H1 (cell line): ENCODE measurements at regions not wholly inside any gene's neighbourhood (a gene's known extent, or its start where the extent isn't known, plus 50 kb on each side); places are given as distances from the start of the nearest gene placed in this dataset.

Source experiments
- CTCF ChIA-PET: fragments of 300-600 bp; sonication (Branson Sonifier 250); formaldehyde crosslinking; loops from one replicate; lab custom pipeline; 2021; ENCODE audit not compliant: partially characterized antibody; lab: Charles Lee
- POLR2A ChIA-PET: fragments of 300-600 bp; sonication (Branson Sonifier 250); formaldehyde crosslinking; loops from one replicate; lab custom pipeline; 2021; ENCODE audit warnings: inconsistent platforms; ENCODE audit not compliant: partially characterized antibody; lab: Charles Lee
- DNase-seq, 2 experiments: peaks; one replicate each; pipeline versions ENCODE4 v3.0.0 to v3.0.0-alpha.2; 2010 to 2022; ENCODE audit warnings: low spot score in 2 of 2, low read depth in 1 of 2, mixed read lengths in 1 of 2
- FAIRE-seq: peaks from 2 replicates; lab custom pipeline; 2011; peaks lifted over from hg19 to GRCh38; lab: Jason Lieb, UNC
- H2AFZ ChIP-seq: 2 replicates; pipeline ENCODE4 v1.8.1; 2012; ENCODE audit warnings: low read length, inconsistent platforms
- H2AK5ac ChIP-seq: 2 replicates; pipeline ENCODE4 v1.6.1; 2013; ENCODE audit warnings: low read depth, low read length
- H2BK120ac ChIP-seq: replicated peaks from 2 replicates; pipeline ENCODE3; 2013; ENCODE audit warnings: low read depth, low read length, inconsistent platforms
- H2BK12ac ChIP-seq: 2 replicates; pipeline ENCODE4 v1.6.1; 2013; ENCODE audit warnings: low read depth, low read length
- H2BK15ac ChIP-seq: 2 replicates; pipeline ENCODE4 v1.6.1; 2013; ENCODE audit warnings: low read length
- H2BK20ac ChIP-seq: 2 replicates; pipeline ENCODE4 v1.6.1; 2013; ENCODE audit warnings: low read length
- H2BK5ac ChIP-seq: 2 replicates; pipeline ENCODE4 v1.6.1; 2013; ENCODE audit warnings: low read depth, low read length
- H3K14ac ChIP-seq: 2 replicates; pipeline ENCODE4 v1.6.1; 2013; ENCODE audit warnings: inconsistent platforms; ENCODE audit not compliant: insufficient read length
- H3K18ac ChIP-seq: 2 replicates; pipeline ENCODE4 v1.6.1; 2013; ENCODE audit warnings: low read length; ENCODE audit errors: extremely low read depth
- H3K23ac ChIP-seq: 2 replicates; pipeline ENCODE4 v1.6.1; 2013; ENCODE audit warnings: inconsistent platforms; ENCODE audit not compliant: insufficient read length
- H3K23me2 ChIP-seq: 2 replicates; pipeline ENCODE4 v1.6.1; 2013; ENCODE audit warnings: low read depth, low read length
- H3K27ac ChIP-seq: 2 replicates; pipeline ENCODE4 v1.6.1; 2011; ENCODE audit warnings: low read depth, low read length, inconsistent platforms
- H3K27me3 ChIP-seq, 4 experiments: replicated peaks in 1 of 4; 1 replicate in 1 of 4; 2 replicates in 3 of 4; pipeline versions ENCODE4 v1.6.1 to v1.8.1; 2011 to 2013; ENCODE audit warnings: low read length in 3 of 4, mild to moderate bottlenecking in 3 of 4, inconsistent platforms in 2 of 4, mixed read lengths in 2 of 4, moderate library complexity in 1 of 4; ENCODE audit not compliant: control insufficient read depth in 3 of 4, insufficient read depth in 3 of 4; ENCODE audit errors: extremely low read depth in 1 of 4
- H3K36me3 ChIP-seq, 4 experiments: 2 replicates each; pipeline versions ENCODE4 v1.6.1 to v1.8.1; 2011 to 2013; ENCODE audit warnings: mild to moderate bottlenecking in 4 of 4, low read length in 3 of 4, moderate library complexity in 2 of 4, control low read depth in 1 of 4, inconsistent platforms in 1 of 4; ENCODE audit not compliant: insufficient read depth in 4 of 4, control insufficient read depth in 2 of 4
- H3K4ac ChIP-seq: replicated peaks from 2 replicates; pipeline ENCODE3; 2013; ENCODE audit warnings: low read length, low read depth, mixed read lengths, inconsistent platforms; ENCODE audit not compliant: insufficient read length
- H3K4me1 ChIP-seq, 4 experiments: replicated peaks in 1 of 4; 1 replicate in 1 of 4; 2 replicates in 3 of 4; pipeline versions ENCODE4 v1.6.1 to v1.8.1; 2011 to 2013; ENCODE audit warnings: low read length in 3 of 4, inconsistent platforms in 2 of 4, mixed read lengths in 1 of 4; ENCODE audit not compliant: insufficient read depth in 4 of 4, control insufficient read depth in 3 of 4
- H3K4me2 ChIP-seq, 2 experiments: 2 replicates each; pipeline versions ENCODE4 v1.6.1 to v1.8.1; 2011 to 2013; ENCODE audit warnings: low read depth in 2 of 2, low read length in 2 of 2, control low read depth in 1 of 2, inconsistent platforms in 1 of 2, mild to moderate bottlenecking in 1 of 2; ENCODE audit not compliant: insufficient read depth in 1 of 2
- H3K4me3 ChIP-seq, 4 experiments: fragments of 200-600, 300-600 bp in 1 of 4; sonication (generic), shearing (Covaris generic), sonication (Bioruptor Twin) in 1 of 4; 2 replicates each; pipeline versions ENCODE4 v1.5.1 to v1.8.1; 2011 to 2016; ENCODE audit warnings: low read length in 4 of 4, low read depth in 3 of 4, control low read depth in 2 of 4, inconsistent platforms in 2 of 4, mild to moderate bottlenecking in 2 of 4, mixed read lengths in 1 of 4, moderate library complexity in 1 of 4; ENCODE audit not compliant: insufficient read depth in 2 of 4; ENCODE audit errors: extremely low read depth in 1 of 4
- H3K56ac ChIP-seq: replicated peaks from 2 replicates; pipeline ENCODE3; 2013; ENCODE audit warnings: low read depth, mild to moderate bottlenecking, mixed read lengths, low read length, inconsistent platforms; ENCODE audit not compliant: insufficient read length
- H3K79me1 ChIP-seq: 2 replicates; pipeline ENCODE4 v1.6.1; 2013; ENCODE audit warnings: low read depth, low read length, control low read depth
- H3K79me2 ChIP-seq, 2 experiments: 2 replicates each; pipeline versions ENCODE4 v1.6.1 to v1.8.1; 2012 to 2013; ENCODE audit warnings: low read length in 2 of 2, mild to moderate bottlenecking in 2 of 2, inconsistent platforms in 1 of 2; ENCODE audit not compliant: insufficient read depth in 2 of 2, control insufficient read depth in 1 of 2
- H3K9ac ChIP-seq, 4 experiments: replicated peaks in 1 of 4; 1 replicate in 1 of 4; 2 replicates in 3 of 4; pipeline versions ENCODE4 v1.6.1 to v1.8.1; 2011 to 2013; ENCODE audit warnings: low read depth in 3 of 4, low read length in 3 of 4, control low read depth in 2 of 4, mild to moderate bottlenecking in 2 of 4, moderate library complexity in 2 of 4, inconsistent platforms in 1 of 4; ENCODE audit errors: extremely low read depth in 1 of 4
- H3K9me3 ChIP-seq, 2 experiments: 2 replicates each; pipeline versions ENCODE4 v1.6.1 to v1.8.1; 2012 to 2013; ENCODE audit warnings: mild to moderate bottlenecking in 2 of 2, moderate library complexity in 2 of 2, control low read depth in 1 of 2, inconsistent platforms in 1 of 2, low read depth in 1 of 2, low read length in 1 of 2, mixed read lengths in 1 of 2; ENCODE audit not compliant: insufficient read depth in 2 of 2
- H4K20me1 ChIP-seq, 2 experiments: replicated peaks in 1 of 2; 2 replicates each; pipeline versions ENCODE3 to v1.8.1; 2011 to 2013; ENCODE audit warnings: inconsistent platforms in 2 of 2, low read length in 2 of 2, mild to moderate bottlenecking in 1 of 2; ENCODE audit not compliant: insufficient read depth in 2 of 2, control insufficient read depth in 1 of 2
- H4K5ac ChIP-seq: 2 replicates; pipeline ENCODE4 v1.6.1; 2013; ENCODE audit warnings: low read length, low read depth, mixed read lengths, inconsistent platforms; ENCODE audit not compliant: insufficient read length
- H4K8ac ChIP-seq: 2 replicates; pipeline ENCODE4 v1.8.0; 2013; ENCODE audit warnings: mild to moderate bottlenecking, moderate library complexity, low read length, inconsistent platforms; ENCODE audit not compliant: insufficient read depth; ENCODE audit errors: extremely low read depth
- H4K91ac ChIP-seq: replicated peaks from 2 replicates; pipeline ENCODE3; 2013; ENCODE audit warnings: low read length, mixed read lengths, inconsistent platforms; ENCODE audit not compliant: insufficient read length
- CBX8 ChIP-seq: fragments of 300-800, 300-1000 bp; sonication (generic); IDR thresholded peaks from 2 replicates; pipeline ENCODE4 v1.7.1; 2016; ENCODE audit warnings: low read depth, low read length, borderline replicate concordance
- GTF2F1 ChIP-seq: IDR thresholded peaks from 2 replicates; pipeline ENCODE4 v1.6.1; 2012; ENCODE audit warnings: low read depth, low read length, improper control_type of control experiment, borderline replicate concordance
- NRF1 ChIP-seq: IDR thresholded peaks from 2 replicates; pipeline ENCODE4 v1.6.1; 2011; ENCODE audit warnings: mild to moderate bottlenecking, low read depth, low read length, improper control_type of control experiment
- RAD21 ChIP-seq, 2 experiments: IDR thresholded peaks in 1 of 2; conservative IDR thresholded peaks in 1 of 2; 2 replicates each; pipeline ENCODE4 v1.6.1; 2011; ENCODE audit warnings: low read depth in 2 of 2, low read length in 2 of 2, improper control_type of control experiment in 1 of 2, inconsistent platforms in 1 of 2, mild to moderate bottlenecking in 1 of 2, moderate library complexity in 1 of 2
- WGBS, 2 experiments: shearing (Covaris generic) in 1 of 2; methylation state at CpG; one replicate each; pipeline versions ENCODE4 v1.1.6 to v1.1.7; 2013 to 2015; ENCODE audit warnings: low lambda C conversion rate in 2 of 2, mixed read lengths in 2 of 2, inconsistent platforms in 1 of 2, low coverage in 1 of 2, missing lambda C conversion rate in 1 of 2; ENCODE audit not compliant: insufficient replicate concordance in 2 of 2, insufficient coverage in 1 of 2, insufficient read length in 1 of 2; ENCODE audit errors: extremely low coverage in 1 of 2, missing lambda C conversion rate in 1 of 2; 5-methylcytosine and 5-hydroxymethylcytosine counted together
- TF ChIP-seq, protein P1 (sequence below), 3 experiments: IDR thresholded peaks; 1 replicate in 2 of 3; 2 replicates in 1 of 3; pipeline versions ENCODE4 v1.5.1 to v1.6.1; 2011; ENCODE audit warnings: low read length in 3 of 3, mild to moderate bottlenecking in 3 of 3, inconsistent platforms in 2 of 3, low read depth in 1 of 3, moderate library complexity in 1 of 3; ENCODE audit not compliant: insufficient read depth in 1 of 3; ENCODE audit errors: control extremely low read depth in 1 of 3
- TF ChIP-seq, protein P2 (sequence below): IDR thresholded peaks from 2 replicates; pipeline ENCODE4 v1.6.1; 2012; ENCODE audit warnings: inconsistent platforms

DNA sequence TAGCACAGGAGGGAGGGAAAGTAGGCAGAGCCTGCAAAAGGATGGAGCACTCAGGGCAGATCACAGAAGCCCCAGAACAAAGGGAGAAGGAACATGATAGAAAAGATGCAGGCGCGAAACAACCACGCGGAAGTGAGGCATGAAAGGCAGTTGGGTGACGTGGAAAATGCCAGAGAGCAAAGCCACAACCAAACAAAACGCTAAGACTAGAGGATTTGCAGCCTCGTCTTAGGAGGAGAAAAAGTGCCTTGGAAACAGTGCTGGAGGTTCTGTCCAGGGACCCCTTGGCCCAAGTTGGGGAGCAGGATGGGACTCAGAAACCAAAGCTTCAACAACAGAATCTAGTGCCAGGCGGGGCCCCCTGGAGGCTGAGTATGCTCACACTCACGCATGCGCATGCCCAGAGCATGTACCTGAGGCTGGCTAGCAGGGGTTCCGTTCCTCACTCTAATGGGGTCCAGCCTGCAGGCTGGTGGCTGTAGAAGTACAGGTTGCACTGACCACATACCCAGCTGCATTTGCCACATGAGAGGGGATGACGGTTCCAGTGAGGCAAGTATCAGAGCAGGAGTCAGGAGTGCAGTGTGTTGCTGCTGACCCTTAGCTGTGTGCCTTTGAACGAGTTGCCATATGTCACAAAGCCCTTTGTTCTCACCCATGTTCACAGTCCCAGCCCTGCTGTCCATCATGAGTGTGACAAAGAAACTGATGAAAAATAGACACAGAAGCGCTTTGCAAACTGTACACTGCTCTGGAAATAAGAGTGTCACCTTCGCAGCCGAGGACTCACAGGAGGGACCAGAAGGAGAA is 568.6 kb upstream of the CADM1 start:
- Histone ChIP-seq H2AFZ (no peak overlapping the region), H3K4me1 (peaks cover 0 to 9% (median 3%) of the 10 kb centered on the region in 4 experiments; a peak in 4 of 7 replicates), H3K27ac (no peak overlapping the region), H3K4ac (no peak overlapping the region), H3K27me3 (peaks cover 0 to 6% (median 0%) of the 10 kb centered on the region in 4 experiments; a peak in 1 of 7 replicates), H3K4me2 (no peak overlapping the region), H3K79me1 (no peaks in the 10 kb centered on the region), H4K5ac (no peak overlapping the region), H2BK120ac (no peak overlapping the region), H3K18ac (peak overlapping the region; percentile 64; the same call in 1 of the 2 replicates), H2BK20ac (no peak overlapping the region), H3K79me2 (no peaks in the 10 kb centered on the region), H3K9me3 (no peaks in the 10 kb centered on the region), H2BK5ac (peak overlapping the region; percentile 22; the same call in 1 of the 2 replicates), H3K9ac (no peak overlapping the region), H2AK5ac (peak overlapping the region; percentile 42; the same call in 1 of the 2 replicates), H3K23ac (no peak overlapping the region), H2BK15ac (peak overlapping the region; percentile 19; the same call in 1 of the 2 replicates), H4K20me1 (peaks cover 0 to 1% of the 10 kb centered on the region in 2 experiments), H4K8ac (no peak overlapping the region), H3K56ac (no peak overlapping the region), H4K91ac (peak overlapping the region; percentile 82), H3K36me3 (no peaks in the 10 kb centered on the region; a peak in 2 of 8 replicates), H3K14ac (no peak overlapping the region), H2BK12ac (no peak overlapping the region), H3K4me3 (no peak overlapping the region), H3K23me2 (no peaks in the 10 kb centered on the region; the same call in 1 of the 2 replicates)
- DNase-seq = peak in 1 of 2 experiments; percentile 64
- POLR2A ChIA-PET = no interaction called here
- CTCF ChIA-PET = interaction anchor here (0.6 to 10.8 kb wide), 27 partner anchors 9 to 427 kb away, joined by 3 to 90 read pairs (median 4); no protein-coding TSS in a partner anchor
- no peak for FAIRE-seq
- TF ChIP-seq RAD21 (IDR thresholded peaks at IDR 0.05 in 1 of 2, conservative IDR thresholded peaks at IDR 0.05 in 1 of 2; ENCODE audit: low read depth in 2 of 2, low read length in 2 of 2) = peak; percentile 36 to 59
- TF ChIP-seq, protein P1, sequence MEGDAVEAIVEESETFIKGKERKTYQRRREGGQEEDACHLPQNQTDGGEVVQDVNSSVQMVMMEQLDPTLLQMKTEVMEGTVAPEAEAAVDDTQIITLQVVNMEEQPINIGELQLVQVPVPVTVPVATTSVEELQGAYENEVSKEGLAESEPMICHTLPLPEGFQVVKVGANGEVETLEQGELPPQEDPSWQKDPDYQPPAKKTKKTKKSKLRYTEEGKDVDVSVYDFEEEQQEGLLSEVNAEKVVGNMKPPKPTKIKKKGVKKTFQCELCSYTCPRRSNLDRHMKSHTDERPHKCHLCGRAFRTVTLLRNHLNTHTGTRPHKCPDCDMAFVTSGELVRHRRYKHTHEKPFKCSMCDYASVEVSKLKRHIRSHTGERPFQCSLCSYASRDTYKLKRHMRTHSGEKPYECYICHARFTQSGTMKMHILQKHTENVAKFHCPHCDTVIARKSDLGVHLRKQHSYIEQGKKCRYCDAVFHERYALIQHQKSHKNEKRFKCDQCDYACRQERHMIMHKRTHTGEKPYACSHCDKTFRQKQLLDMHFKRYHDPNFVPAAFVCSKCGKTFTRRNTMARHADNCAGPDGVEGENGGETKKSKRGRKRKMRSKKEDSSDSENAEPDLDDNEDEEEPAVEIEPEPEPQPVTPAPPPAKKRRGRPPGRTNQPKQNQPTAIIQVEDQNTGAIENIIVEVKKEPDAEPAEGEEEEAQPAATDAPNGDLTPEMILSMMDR (IDR thresholded peaks at IDR 0.05; ENCODE audit: control extremely low read depth in 1 of 3, insufficient read depth in 1 of 3, low read depth in 1 of 3, low read length in 3 of 3) = peak; percentile 36 to 61 (median 56)
- no peak for TF ChIP-seq CBX8
- no peak for TF ChIP-seq GTF2F1
- 0 out of 2 replicates have a peak, but pooled peaks have one; percentile 33 for TF ChIP-seq NRF1
- TF ChIP-seq, protein P2, sequence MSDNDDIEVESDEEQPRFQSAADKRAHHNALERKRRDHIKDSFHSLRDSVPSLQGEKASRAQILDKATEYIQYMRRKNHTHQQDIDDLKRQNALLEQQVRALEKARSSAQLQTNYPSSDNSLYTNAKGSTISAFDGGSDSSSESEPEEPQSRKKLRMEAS = peak; percentile 29; the same call in 1 of the 2 replicates
- 76% methylated on average over 16 of the region's 16 CpGs; no CpG with 5 or more reads in 1 of the 2 experiments for WGBS, 2 experiments
